H54 (cell line): ENCODE measurements at regions not wholly inside any gene's neighbourhood (a gene's known extent, or its start where the extent isn't known, plus 50 kb on each side); places are given as distances from the start of the nearest gene placed in this dataset.

ENCODE experiments used
- DNase-seq: peaks from one replicate; pipeline ENCODE4 v3.0.0; 2011; ENCODE audit warnings: low spot score, mixed read lengths; ENCODE audit not compliant: insufficient read length
- FAIRE-seq: peaks from 3 replicates; lab custom pipeline; 2011; peaks lifted over from hg19 to GRCh38; lab: Jason Lieb, UNC
- POLR2A ChIP-seq: IDR thresholded peaks from 2 replicates; pipeline ENCODE4 v1.6.1; 2011; ENCODE audit warnings: low read depth, mild to moderate bottlenecking, low read length

DNA sequence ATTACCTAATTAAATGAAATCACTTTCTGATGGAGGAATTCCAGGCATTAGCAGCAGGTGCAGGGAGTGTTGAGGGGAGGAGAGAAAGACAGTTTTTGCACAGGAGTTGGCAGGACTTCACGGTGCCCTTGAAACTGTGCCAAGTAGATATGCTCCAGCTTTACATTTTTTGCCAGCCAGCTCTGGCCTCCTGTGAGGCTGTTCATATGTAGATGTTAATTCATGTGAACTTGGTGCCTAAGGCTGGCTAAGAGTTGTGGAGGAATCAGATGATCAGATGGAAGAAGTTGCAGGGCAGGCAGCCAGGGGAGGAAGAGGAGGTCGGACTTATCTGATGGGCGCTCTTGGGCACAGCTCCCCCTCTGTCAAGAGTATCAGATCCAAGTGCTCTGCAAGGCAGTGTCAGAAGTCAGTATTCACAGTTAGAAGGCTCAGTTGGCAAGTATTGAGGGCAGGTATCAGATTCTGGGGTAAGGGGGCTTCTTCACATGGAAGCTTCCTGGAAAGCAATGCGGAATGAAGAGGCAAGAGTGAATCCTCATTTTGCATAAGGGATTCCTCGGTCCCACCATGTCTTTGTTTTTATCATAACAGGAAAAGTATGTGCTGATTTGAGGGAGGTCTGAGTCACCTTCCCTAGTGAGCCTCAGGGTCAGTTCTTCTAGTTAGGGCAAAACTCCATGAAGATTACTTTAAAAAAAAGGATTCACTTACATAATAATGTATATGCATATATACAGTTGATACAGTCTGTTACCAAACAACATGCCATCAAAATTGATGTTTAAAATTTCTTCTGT, 172.6 kb upstream of the UMPS start:
- TF ChIP-seq POLR2A = no peak
- peak; percentile 26 for DNase-seq
- no peak for FAIRE-seq

- peak; percentile 86 for FAIRE-seq
- TF ChIP-seq POLR2A = no peak
- peak; percentile 59 for DNase-seq
Observed at GRCh38 chr3:124558991-124559845, 171.0 kb upstream of the UMPS start.

DNA sequence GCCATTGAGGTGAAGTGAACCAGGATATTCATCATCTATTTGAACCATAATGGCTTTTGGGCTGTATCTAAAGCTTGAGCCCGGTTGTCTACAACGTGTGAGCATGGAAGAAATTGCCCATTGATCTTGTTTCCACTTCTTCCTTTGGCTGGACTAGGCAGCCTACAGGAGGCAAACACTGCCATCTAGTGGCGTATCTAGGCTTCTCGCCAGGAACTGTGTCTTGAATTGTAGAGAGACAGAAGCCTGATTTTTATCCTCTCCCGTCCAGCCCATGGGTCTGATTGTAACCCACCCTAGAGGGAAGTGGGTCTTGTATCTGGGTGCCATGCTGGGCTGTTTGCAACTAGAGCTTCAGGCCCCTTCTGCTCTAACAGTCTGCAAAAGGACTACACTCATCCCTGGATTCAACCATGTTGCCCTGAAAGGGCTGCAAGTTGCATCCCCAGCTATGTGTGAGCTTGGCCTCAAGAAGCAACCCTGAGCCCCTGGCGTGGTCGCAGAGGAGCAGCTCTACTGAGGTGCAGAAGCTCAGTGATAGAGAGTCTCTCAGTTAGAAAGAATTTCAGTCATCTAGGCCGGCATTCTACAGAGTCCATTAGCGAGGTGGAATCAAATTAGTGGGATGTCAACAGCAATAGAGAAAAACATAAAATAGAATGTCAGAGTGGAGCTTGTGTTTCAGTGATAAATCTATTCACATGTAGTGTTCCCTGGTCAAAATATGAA, 170.2 kb upstream of the UMPS start:
- no peak for TF ChIP-seq POLR2A
- DNase-seq (peak; percentile 61), FAIRE-seq (peak; percentile 11)

DNA sequence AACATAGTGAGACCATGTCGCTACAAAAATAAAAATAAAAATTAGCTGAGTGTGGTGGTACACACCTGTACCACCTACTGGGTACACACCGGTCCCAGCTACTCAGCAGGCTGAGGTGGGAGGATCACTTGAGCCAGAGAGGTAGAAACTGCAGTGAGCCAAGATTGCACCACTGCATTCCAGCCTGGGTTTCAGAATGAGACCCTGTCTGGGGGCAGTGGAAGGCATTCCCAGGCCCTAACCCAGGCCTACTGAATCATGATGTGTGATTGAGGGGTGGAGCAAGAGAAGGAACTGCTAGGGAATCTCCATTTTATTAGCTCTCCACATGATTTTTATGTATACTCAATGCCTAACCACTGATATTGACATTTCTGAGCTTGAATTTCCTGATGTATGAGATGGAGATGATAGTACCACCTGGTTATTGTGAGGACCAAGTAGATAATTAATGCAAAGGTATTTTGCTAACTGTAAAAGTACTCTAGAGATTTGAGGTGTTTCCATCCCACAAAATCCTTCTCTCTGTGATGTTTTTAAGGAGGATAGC, 169.5 kb upstream of the UMPS start:
- no peak for TF ChIP-seq POLR2A
- FAIRE-seq = no peak
- no peak for DNase-seq

GRCh38 chr3:124562769-124563168, 167.5 kb upstream of the UMPS start:
- DNase-seq (no peak), FAIRE-seq (no peak)
- TF ChIP-seq POLR2A = no peak

DNA sequence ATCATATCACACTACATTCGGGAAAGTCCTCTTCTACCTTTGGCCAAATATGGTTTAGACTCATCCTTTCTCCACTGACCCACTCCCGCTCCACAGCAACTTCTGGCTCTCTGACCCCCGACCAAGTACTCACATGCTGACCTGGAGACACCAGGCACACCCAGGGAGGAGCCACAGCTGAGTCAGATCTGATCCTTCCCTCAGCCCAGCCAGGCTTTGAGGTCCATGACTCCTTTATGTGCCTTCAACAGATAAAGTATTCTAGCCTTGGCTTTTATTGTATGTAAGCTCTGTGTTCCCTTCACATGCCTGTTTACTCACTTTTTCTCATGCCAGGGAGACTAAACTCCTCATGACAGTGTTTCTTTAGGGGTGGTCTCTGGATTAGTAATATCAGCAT, 166.9 kb upstream of the UMPS start:
- TF ChIP-seq POLR2A = no peak
- FAIRE-seq (no peak), DNase-seq (peak; percentile 33)

- DNase-seq = peak; percentile 59
- no peak for TF ChIP-seq POLR2A
- peak; percentile 69 for FAIRE-seq
Observed at GRCh38 chr3:124565013-124565412, 165.2 kb upstream of the UMPS start.

GRCh38 chr3:124565551-124565950, 164.7 kb upstream of the UMPS start:
- FAIRE-seq (no peak), DNase-seq (no peak)
- TF ChIP-seq POLR2A = no peak

GRCh38 chr3:124566701-124567100, 163.6 kb upstream of the UMPS start:
- no peak for TF ChIP-seq POLR2A
- DNase-seq (no peak), FAIRE-seq (no peak)

DNA sequence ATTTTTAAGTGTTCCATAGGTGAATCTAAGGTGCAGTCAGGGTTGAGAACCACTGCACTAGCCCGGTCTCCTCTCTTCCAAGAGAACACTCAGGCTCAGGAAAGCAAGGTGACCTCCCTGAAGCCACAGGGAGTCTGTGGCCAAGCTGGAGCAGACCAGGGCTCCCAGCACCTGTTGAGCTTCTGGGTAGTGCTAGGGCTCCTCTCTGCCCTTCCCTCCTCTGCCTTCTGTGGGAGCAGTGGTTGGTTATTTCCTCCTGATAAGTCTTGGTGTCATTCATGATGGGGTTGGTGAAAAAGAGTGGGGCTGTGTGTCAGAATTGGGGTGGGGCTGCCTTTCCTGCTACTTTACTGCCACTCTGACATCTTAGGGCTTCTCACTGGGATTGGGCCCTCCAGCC, 163.1 kb upstream of the UMPS start:
- no peak for DNase-seq
- FAIRE-seq = no peak
- no peak for TF ChIP-seq POLR2A

DNA sequence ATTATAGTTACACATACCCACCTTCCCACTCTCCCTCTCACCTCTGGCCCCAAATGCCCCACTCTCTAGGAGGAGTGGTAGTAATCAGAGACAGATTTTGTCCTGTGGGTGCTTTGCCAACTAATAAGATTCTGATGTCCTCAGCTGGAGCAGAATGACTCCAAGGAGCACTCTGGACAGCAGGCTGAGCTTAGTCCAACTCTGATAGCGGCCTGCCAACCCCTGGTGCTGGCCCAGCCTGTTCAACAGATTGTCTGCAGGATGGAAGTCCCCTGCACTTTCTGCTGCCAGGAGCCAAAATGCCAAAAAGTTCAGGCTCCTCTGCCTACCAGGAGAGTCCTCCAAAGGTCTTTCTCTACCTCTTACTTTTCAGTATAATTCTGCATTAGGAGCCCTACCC, 160.5 kb upstream of the UMPS start:
- FAIRE-seq (no peak), DNase-seq (no peak)
- TF ChIP-seq POLR2A = no peak

DNA sequence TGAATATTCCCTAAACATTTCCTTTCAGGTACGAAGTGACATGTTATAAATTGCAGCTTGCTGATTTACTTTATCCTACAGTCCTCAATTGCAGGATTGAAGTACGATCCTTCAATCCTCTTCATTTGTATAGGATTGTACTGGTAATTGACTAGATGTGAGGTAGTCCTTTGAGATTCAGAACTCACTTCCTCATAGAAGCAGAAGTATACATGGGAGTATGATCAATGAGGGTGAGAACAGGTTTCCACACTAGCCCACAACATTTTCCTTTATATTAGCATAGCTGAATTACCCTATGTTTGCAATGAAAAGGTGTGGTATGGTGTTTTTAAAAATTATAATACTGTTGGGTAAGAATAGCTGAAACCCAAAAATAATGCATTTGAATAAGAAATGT, 160.0 kb upstream of the UMPS start:
- no peak for TF ChIP-seq POLR2A
- no peak for DNase-seq
- FAIRE-seq = no peak

GRCh38 chr3:124572851-124573405, 157.3 kb upstream of the UMPS start:
- no peak for TF ChIP-seq POLR2A
- no peak for FAIRE-seq
- DNase-seq = no peak
